GM19351 (cell line): ENCODE measurements at regions not wholly inside any gene's neighbourhood (a gene's known extent, or its start where the extent isn't known, plus 50 kb on each side); places are given as distances from the start of the nearest gene placed in this dataset.
"Not testable (repeated sequence)": the region's sequence is repeated elsewhere in the genome, so short reads cannot be mapped to it uniquely, and the experiment has no call there.

Experiments
- ATAC-seq: cut with Tn5 transposase; IDR thresholded peaks from one replicate; pipeline ENCODE4 v1.9.1; 2021; ENCODE audit warnings: mild to moderate bottlenecking, moderate library complexity; ENCODE audit not compliant: unreplicated experiment

DNA sequence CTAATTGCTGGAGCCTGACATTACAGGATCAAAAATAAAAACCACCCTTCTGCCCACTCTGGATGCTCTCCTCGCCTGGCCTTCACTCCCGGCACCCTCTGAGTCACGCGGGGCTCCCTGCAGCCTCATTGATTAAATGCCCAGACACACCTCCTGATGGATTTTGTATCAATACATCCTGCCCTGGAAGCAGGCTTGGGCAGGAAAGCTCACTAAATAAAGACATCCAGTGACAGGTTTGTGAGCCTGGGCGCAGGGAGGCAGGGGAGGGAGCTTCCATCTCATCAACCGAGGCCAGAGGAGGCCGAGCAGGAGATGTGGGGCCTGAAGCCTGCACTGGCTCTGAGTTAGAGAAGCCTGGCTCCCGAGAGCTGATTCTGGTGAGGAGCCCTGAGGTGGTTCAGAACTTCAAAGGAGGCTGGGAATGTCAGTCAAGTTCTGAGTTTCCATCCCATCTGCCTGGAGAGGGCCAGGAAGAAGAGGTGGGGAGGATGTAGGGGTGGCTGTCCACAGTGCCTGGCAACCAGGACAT lies 318.6 kb downstream of the ADGRD1 start:
- ATAC-seq: not testable (repeated sequence)

DNA sequence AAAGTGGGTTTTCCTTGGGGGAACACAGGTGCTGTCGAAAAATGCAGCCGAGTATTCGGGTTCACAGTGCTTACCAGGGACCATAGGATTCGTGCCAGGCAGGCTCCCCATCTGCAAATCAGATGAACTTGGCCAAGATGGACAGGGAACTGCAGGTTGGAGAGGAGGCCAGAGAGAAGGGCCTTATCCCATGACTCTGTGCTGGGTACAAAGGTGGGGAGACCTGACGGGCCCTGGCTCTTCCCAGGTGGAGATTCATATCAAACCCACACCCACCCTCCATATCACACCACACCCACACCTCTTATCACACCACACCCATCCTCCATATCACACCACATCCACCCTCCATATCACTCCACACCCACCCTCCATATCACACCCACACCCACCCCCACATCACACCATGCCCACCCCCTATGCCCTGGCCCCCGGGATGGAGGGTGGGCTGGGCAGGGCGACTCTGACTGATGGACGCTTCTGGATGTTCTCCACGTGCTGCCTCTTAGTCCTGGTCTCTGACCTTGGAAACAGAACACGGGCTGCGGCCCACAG lies 319.7 kb downstream of the ADGRD1 start:
- ATAC-seq: no peak

DNA sequence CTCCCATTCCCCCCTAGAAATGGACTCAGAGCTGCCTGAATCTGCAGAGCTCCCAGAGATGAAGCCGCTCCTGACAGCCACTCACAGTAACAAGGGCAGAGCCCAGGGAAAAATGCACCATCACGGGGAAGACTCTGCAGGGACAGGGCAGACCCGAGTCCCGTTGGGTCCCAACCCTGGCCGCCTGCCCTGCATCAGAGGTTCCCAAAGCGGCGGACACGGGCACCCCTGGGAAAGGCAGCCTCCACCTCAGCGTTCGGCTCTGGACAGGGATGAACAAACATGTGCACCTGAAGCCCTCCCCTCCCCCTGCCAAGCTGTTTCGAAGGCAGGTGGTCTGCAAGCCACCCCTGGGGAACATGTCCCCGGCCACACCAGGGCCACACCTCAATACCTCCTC lies 320.4 kb downstream of the ADGRD1 start:
- ATAC-seq: no peak

DNA sequence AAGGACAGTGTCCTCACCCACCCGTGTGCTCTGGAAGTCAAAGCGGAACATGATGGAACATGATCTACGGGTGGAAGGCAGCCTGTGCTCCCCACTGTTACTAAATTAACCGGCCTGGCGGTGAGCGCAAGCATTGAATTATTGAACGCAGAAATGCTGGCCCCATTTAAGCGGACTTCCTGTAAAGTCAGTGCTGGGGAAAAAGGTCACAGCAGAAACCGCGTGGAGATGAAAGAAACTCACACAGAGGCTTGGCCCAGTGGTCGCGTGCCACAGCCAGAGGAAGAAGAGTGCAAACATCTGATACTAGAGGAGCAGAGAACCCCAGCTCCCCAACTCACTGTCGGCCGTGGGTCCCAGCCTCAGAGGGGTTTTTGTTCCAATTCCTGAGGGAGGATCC lies 321.2 kb downstream of the ADGRD1 start:
- no peak for ATAC-seq

DNA sequence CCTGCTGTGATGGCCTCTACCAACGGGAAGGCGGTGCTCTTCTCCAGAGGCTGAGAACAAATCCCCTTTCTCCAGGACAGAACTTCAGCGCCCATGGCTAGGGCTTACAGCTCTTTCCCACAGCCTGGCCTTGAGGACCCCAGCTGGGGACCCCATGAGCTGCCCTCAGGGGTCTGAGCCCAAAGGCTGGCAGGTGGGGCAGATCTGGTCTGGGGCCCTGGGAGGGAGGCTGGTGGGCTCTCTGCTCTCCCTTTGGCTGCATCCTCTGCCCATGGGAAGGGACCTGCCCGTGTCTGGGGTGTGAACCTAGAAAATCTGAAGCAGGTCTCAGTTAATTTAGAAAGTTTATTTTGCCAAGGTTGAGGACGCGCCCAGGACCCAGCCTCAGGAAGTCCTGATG lies 322.1 kb downstream of the ADGRD1 start:
- ATAC-seq: no peak

DNA sequence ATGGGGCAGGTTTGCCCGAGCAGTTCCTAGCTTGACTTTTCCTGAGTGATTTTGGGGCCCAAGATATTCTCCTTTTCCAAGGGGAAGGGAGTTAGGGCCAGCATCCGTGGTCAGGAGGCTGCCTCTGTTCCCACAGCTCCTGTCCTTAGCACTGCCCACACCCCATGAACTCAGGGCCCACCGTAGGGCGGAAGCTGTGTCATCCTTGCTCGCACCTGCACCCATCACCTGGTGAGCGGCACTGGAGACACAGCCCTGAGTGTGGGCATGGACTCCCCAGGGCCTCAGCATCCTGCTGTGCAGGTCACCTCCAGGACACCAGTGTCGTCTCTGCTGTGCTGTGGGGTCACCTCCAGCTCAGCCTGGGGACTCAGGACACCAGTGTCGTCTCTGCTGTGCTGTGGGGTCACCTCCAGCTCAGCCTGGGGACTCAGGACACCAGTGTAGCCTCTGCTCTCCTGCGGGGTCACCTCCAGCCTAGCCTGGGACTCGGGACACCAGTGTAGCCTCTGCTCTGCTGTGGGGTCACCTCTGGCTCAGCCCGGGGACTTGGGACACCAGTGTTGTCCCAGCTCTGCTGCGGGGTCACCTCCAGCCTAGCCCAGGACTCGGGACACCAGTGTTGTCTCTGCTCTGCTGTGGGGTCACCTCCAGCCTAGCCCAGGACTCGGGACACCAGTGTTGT lies 322.9 kb downstream of the ADGRD1 start:
- ATAC-seq: no peak

DNA sequence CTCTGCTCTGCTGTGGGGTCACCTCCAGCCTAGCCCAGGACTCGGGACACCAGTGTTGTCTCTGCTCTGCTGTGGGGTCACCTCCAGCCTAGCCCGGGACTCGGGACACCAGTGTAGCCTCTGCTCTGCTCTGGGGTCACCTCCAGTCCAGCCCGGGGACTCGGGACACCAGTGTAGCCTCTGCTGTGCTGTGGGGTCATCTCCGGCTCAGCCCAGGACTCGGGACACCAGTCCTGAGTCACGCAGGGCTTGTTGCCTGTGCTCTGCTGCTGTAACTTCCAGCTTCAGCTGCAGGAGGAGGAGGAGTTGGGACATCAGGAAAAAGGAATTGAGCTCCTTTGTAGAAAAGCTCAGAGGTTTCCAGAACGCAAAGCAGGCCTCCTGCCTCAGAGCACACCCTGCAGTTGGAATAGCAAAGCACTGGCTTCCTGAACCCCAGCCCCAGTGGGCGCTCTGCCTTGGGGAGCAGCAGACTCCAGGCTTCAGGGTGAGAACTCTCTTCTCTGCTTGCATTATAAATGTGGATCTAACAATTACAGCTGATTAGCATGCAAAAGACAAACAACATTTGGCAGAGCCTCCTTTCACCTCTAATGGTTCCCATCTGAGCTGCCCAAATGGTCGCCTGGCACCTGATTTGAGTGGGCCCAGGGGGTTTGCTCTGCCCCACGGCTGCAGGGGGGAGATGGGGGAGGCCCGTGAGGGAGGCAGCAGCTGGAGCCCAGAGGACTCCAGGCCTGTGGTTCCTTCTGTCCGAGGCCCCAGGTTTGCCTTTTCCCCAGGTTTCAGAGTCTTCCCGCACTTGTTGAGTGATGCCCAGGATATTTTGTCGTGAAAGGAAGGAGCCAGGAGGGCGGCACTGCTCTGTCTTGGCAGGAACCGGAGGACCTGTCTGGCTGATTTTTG lies 323.7 kb downstream of the ADGRD1 start:
- not testable (repeated sequence) for ATAC-seq

DNA sequence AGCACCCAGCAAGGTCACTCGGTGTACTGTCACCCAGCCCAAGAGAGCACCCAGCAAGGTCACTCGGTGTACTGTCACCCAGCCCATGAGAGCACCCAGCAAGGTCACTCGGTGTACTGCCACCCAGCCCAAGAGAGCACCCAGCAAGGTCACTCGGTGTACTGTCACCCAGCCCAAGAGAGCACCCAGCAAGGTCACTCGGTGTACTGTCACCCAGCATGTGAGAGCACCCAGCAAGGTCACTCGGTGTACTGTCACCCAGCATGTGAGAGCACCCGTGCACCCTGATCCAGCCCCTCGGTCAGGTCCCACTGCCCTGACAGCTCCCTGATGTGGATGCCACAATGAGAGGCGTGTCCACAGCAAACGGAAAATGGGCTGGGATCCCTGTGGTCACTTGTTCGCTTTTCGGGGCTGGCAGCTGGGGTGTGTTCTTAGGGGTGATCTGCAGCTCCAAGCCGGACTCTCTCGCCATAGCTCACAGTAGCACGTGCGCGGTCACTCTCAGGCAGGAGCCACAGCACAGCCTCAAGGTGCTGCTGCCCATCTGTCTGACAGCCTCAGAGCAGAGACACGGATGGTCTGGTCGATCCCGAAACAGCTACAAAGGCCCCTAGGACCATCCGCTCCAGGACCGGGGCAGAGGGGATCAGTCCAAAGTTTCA lies 324.9 kb downstream of the ADGRD1 start:
- ATAC-seq: not testable (repeated sequence)

DNA sequence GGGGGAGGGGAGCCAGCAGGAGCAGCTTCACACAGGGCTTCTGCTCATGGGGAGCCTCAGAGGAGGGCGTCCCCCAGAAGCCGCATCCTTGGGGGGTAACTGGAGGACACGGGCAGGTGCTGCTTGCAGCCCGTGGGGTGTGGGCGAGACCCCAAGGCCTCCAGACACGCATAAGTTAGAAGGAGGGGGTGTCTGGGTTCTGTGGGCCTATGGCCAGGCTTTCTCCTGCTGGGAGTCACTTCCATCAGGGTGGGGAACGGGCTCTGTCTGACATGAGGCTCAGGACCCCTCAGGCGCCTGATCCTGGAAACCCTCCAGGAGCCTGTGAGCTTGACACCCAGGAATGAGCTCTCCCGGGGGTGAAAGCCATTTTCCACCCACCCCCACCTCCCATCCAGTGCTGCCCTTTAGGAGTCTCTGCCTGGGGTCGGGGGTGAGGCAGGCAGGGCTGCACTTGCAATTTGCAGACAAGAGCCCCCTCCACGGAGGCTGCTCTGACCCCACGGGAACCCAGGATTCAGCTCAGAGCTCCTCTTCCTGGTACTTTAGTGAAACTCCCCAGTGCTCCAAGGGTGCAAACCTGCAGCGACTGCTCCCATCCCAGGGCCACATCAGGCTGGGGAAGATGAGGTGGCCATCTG lies 325.7 kb downstream of the ADGRD1 start:
- no peak for ATAC-seq

DNA sequence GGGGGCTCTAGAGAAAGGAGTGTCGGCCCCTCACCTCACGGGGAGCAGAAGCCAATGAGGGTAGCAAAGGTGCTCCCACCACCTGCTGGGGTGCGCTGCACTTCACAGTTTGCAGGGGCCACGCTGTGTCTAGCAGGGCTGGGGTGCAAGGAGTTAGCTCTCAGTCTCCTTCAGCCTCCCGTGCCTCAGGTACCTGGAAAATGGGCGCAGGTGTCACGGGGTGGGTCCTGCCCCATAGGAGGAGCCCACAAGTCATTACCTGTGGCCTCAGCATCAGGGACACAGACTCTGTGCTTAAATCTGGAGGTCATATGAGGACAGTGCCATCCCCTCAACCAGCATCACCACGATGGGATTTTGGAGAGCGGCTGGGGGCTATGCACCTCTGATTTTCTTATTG lies 326.7 kb downstream of the ADGRD1 start:
- no peak for ATAC-seq

DNA sequence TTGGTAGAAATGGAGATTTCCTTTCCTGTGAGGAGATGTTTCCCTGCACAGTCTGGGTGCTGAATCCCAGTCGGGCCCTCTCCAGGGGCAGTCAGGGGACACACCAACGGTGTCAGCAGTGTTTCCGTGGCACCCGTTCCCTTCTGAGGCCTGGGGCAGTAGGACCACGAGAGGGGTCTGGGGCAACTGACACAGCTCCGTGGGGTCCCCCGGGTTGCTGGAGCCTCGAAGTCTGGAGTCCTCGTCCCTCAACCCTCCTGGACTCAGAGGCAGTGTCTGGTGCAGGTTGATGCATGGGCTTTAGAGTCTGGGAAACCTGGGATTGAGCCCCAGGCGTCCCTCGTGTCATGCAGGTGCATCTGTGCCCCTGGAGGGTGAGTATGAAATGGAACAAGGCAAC lies 327.3 kb downstream of the ADGRD1 start:
- no peak for ATAC-seq

DNA sequence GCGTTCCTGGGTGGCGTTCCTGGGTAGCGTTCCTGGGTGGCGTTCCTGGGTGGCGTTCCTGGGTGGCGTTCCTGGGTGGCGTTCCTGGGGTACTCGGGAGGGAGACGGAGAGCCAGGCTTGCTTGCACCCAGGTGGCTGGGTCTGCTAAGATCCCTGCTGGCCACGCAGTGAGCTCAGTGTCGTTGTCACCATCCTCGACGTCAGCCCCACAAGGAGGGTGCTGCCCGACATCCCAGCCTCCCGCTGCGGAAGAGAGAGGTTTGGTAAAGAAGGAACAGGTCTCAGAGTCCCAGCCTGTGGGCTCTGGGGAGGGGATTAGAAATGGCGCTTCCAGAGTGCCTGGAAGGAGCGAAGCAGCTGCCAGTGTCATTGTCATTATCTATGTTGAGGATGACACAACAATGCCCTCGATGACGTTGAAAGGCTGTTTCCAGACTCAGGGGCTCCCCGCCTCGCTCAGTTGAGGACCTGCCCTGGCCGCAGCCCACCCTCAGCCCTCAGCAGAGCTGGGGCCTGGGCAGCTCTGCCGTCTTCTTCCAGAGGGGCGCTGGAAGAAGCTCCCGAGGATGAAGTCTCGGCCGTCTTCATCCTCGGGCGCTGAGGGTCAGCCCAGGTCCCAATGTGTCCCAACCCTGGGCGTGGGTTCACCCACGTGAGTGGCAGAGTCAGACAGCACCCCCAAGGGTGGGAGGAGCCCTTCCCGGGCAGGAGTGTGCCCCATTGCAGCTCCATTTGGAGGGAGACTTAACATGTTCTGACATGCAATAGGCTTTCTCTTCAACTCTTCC lies 328.8 kb downstream of the ADGRD1 start:
- no peak for ATAC-seq

DNA sequence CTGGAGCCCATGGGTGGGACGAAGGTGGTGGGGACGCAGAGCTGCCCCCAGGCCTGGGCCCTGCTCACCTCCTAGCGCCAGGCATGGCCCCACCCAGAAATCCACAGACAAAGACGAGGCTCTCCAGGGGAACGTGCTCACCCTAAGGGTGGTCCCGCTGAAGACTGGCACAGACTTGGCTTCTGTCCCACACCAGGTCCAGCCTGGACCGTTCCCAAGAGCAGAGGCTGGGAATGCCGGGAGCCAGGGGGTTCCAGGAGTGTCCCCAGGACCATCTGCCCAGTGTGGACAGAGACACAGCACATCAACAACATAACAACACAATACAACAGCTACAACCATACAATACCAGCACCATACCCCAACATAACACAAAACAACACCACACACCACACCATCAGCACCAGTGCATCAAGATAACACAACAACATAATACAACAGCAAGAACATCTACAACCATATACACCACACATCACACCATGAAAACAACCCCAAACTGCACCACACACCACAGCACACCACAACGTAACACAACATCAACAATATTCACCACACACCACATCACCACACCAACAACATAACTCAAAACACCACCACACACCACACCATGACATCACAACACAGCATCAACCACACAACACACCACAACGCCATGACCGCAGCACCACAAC lies 329.6 kb downstream of the ADGRD1 start:
- ATAC-seq: no peak

DNA sequence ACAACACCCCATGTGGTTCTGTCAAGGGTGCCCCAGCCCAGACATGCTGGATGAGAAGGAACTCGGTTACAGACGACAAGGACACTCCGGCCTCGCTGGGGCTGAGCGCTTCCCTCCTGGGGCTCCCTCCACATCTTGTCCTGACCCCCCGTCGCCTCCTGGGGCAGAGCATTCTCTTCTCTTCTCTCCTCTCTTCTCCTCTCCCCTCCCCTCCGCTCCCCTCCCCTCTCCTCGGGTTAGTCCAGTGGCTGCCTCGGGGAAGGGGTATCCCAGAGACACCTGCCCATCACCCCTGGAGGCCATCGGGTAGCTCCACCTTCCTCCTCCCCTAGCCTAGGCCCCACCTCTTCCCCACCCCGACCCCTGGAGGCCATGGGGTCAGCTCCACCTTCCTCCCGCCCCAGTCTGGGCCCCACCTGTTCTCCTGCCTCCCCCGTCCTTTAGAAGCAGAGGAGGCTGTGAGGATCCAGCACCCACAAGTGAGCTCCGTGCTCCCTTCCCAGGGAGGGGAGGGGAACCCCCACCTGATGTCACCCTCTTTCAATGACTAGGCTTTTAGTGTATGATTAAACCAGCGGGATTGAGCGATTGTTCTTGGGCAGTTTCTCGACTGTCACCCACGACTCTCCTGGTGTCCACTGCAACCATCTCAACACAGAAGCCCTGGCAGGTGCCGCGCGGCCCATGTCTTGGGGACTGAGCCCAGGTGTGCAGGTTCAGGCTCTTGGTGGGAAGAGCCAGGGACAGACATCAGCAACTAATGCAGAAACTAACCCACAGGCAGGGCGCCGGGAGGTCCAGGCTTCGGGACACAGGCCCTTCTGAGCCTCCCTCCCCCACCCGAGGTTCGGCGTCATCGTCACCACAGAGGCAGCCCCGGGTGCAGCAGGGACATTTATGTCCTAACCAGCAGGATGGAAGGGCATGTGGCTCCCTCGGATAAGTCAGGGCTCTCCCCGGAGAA lies 330.4 kb downstream of the ADGRD1 start:
- ATAC-seq: not testable (repeated sequence)

DNA sequence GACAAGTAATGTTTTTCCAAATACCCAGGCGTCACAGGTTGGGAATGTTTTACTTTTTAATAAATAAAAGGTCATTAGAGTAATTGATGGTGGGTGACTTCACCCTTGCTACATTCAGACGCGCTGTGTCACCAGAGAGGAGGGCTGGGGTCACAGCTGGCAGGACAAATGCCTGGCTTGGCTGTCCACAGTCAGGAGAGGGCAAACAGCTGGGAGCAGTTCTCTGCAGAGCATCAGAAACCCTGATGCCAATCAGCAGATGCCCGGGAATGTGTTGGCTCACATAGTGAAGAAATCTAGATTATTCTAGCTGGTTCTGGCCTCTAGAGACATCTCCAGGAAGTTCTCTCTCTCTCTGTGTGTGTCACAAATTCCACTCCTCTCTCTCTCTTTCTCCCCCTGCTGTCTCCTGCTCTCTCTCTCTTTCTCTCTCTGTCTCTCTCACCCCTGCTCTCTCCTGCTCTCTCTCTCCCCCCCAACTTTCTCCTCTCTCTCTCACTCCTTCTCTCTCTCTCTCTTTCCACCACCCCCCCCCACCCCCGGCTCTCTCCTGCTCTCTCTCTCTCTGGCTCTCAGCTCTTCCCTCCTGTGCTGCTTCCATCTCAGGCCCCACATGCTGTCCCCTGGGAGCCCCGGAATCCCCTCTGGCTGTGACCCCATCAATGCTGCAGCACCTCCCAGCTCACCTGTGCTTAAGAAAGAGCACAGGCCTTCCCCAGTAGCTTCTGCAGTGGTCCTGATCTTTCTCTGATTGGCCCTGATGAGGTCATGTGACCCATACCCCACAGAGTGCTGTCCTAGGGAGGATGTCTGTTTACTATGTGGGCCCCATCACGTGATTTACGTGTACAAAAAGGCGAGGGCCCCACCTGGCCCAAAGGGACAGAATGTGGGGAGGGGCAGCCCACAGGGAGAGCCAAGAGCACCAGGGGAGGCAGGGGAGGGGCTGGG lies 331.5 kb downstream of the ADGRD1 start:
- ATAC-seq: not testable (repeated sequence)

DNA sequence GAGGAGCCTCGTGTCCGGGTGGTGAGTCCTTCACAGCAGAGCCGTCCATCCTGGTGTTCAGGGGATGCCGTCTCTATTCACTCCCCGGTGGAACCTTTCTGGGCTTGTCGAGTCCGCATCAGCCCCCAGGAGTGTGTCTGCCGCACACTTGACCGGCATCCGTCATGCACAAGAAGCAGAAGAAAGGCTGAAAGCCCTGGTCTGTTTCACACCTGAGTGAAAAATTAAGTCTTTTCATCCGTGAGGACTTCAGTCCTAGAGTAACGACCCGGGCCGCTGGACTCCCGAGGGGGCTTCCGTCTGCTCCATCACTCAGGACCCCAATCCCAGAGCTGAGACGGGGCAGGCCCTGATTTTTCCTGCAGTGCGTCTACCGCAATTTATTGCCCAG lies 332.2 kb downstream of the ADGRD1 start:
- ATAC-seq: not testable (repeated sequence)

DNA sequence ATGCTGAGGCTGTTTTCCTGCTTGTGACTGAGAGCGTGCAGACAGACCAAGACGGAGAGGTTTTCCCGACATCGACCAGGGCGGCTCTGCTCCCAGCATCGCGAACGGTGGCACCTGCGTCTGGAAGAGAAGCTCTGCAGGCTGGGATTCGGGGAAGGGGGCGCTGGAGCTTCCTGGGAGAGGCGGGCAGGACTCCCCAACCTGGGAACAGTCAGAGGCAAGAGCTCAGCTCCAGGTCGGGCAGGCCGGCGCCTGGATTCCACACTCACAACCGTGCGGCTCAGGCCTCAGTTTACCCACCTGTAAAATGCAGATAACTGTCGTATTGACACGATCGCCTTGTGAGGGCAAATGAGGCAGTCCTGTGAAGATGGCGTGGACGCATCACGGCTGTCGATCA lies 332.6 kb downstream of the ADGRD1 start:
- not testable (repeated sequence) for ATAC-seq
